Germinal center (tissue), 1 donor: ENCODE measurements at regions not wholly inside any gene's neighbourhood (a gene's known extent, or its start where the extent isn't known, plus 50 kb on each side); places are given as distances from the start of the nearest gene placed in this dataset.
A peak's percentile ranks its signal among the peaks of the same experiment; 100 is the strongest.
"Not testable (repeated sequence)": the region's sequence is repeated elsewhere in the genome, so short reads cannot be mapped to it uniquely, and the experiment has no call there.

Source experiments
- DNase-seq: peaks from one replicate; pipeline ENCODE4 v3.0.0; 2012; ENCODE audit warnings: mixed read lengths, low spot score

- no peak for DNase-seq
Observed at GRCh38 chr4:57234252-57234775, 124.1 kb upstream of the IGFBP7 start.

DNA sequence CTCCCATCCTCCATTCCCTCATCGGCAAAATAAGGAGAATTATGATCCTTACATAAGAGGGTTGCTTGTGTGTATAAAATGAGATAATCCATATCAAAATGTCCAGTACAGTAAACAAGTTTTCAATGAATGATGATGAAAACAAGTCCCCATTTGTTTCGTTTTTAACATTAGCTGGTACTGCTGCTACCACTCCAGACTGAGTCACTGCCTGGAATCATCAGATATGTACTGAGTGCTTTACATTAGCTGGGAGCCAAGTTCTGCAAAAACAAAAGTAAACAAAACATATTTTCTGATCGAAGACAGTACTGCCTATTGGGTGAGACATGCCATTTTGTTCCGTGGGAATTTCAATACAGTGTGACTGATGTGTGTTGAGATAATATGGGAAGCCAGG lies 123.2 kb upstream of the IGFBP7 start:
- DNase-seq = no peak

- DNase-seq = no peak
Observed at GRCh38 chr4:57231781-57232180, 121.6 kb upstream of the IGFBP7 start.

GRCh38 chr4:57220734-57221133 lies 110.5 kb upstream of the IGFBP7 start:
- DNase-seq = no peak

GRCh38 chr4:57220172-57220571 lies 110.0 kb upstream of the IGFBP7 start:
- DNase-seq = no peak

DNA sequence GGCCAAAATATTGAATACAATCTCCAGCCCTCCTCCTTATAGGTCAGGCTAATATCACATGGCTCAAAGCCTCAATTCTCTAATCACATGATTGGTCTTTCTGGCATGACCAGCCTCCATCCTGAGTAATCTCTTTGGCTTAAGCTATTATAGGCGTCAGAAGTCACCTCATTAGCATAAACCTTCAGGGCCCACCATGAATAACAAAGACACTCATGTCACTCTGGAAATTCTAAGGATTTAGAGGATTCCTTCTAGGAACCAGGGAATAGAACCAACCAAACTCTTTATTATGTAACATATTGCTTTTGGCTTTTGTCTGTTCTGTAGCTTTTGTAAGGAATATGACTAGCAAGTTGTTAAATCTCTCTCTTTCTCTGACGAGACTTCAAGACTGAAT lies 109.2 kb upstream of the IGFBP7 start:
- no peak for DNase-seq

DNA sequence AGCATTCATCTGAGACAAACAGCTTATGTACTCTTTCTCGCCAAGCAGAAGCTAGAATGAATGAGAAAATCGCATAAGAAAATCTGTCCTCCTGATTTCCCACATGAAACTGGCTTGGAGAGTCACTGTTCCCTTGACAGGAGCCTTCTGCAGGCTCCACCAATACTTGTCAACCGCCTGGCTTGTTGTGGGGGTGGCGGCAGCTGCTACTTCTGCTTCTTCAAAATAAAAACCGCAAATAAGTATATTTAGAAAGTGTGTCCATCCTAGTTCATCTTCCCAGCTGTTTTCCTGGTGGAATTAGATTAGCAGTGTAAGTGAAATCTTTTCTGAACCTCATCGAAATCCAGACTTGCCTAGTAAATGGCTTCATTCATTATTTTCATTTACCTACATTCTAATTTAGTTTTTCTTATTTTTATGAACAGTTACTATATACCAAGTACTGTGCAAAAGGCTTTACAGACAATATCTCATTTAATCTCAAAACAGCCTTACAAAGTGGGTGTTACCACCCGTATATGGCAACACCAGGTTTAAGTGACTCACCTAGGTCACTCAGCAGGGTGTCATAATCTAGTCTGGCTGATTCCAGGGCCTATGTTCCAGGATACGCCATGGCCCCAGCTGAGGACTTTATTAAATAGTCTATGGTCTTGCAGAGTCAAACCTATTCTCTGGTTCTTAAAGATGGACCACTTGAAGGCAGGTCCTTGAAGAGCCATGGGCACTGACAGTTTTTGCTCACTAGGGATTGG lies 104.6 kb upstream of the IGFBP7 start:
- no peak for DNase-seq

GRCh38 chr4:57211131-57211530 lies 100.9 kb upstream of the IGFBP7 start:
- no peak for DNase-seq

DNA sequence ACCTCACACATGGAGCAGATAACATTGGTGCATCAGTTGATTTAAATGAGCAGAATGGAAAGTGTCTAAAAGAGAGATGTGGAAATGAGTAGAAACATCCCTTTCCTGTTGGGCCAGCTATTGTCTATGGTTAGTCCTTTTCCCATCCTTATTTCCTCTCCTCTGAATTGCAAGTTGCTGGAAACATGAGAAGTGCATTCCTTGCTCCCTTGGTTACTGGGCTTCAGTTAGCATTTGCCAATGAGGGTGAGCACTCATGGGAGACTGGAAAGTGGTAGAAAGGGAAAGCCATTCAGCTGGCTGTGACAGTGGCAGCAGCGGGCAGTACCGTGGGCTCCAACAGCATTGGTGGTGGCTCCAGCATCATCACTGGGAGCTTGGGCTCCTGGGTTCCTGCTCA lies 96.0 kb upstream of the IGFBP7 start:
- no peak for DNase-seq

GRCh38 chr4:57205580-57205979 lies 95.4 kb upstream of the IGFBP7 start:
- no peak for DNase-seq

- DNase-seq = no peak
Observed at GRCh38 chr4:57200799-57201327, 90.7 kb upstream of the IGFBP7 start.

GRCh38 chr4:57199267-57199666 lies 89.1 kb upstream of the IGFBP7 start:
- no peak for DNase-seq

GRCh38 chr4:57195622-57196021 lies 85.4 kb upstream of the IGFBP7 start:
- DNase-seq = no peak

DNA sequence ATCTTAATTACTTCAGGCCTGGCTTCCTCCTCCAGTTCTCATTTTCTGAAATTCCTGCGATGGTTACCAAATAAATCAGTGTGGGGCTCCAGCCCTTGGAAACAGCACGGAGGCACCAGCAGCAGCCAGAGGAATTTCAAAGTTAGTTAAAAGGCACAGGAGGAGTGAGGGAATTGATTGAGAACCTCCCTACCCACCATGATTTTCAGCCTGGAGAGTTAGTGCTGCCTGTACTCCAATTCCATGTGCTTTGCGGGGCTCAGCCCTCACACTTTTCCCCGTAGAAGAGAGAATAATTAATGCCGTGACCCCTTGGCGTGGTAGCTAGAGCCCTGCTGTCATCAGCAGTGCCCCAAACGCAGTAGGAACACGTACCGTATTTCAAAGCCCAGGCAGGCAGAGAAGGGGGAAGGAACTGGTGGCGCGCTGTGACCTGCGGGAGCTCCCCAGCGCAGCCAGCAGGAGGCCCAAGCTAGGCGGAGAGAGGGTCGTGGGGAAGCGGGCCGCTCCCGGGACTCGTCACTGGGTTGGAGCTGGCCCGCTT lies 84.0 kb upstream of the IGFBP7 start:
- no peak for DNase-seq

- no peak for DNase-seq
Observed at GRCh38 chr4:57193209-57193810, 83.1 kb upstream of the IGFBP7 start.

DNA sequence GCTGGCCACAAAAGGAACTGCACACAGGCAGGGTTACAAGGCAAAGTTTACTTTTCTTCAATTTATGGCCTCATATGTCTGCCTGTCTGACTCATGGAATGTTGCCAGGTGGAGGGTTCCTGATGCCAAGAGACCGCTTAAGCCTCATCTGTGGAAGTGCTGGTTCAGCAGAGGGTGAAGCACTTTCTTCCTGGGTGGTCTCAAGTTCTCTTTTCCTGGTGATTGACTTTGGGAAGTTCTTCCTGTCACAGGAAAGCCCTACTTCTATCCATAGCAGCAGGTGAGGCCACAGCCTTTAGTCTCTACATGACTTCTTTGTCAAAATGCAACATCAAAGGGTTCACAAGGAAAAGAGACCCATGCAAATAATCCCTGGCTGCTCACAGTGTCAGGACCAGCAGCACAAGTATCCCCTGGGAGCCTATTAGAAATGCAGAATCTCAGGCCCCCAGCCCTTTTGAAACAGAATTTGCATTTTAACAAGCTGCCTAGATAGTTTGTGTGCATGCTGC lies 81.4 kb upstream of the IGFBP7 start:
- DNase-seq = no peak

DNA sequence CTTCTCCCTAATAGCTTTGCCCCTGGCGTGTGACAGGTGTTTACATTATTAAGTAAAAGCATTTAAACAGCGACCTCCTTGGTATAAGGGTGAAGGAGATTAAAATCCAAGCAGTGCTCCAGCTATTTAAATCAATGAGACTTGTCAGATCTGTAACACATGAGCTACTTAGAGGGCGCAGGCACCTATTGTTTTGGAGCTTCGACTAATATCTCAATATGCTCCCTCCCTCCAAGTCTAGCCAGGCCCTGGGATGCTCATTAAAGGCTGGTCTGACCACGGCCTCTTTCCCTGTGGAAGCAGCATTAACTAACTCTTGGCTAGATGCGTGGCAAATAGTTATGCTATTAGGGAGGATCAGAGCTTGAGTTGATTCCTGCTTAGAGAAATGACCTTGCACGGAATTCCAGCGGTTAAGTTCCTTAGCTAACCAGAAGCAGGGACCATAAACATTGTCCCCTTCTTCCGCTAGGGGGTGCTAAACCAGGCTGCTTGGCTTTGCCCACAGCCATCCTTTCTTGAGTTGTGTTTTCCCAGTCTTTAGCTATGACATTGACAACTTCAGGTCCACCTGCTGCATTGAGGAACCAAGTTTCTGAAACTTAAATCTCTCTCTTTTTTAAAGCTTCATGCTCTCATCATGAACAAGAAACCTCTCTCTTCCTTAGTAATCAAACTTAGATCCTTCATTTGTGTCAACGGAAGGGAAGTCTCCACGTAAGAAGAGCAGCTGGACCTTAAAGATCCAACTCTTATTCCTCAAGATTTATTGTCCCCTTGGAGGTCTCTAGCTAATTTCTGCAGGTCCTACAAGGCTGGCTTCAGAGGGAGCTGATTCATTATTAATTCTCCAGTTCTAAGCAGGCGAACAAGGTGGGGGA lies 80.7 kb upstream of the IGFBP7 start:
- peak; percentile 24 for DNase-seq

DNA sequence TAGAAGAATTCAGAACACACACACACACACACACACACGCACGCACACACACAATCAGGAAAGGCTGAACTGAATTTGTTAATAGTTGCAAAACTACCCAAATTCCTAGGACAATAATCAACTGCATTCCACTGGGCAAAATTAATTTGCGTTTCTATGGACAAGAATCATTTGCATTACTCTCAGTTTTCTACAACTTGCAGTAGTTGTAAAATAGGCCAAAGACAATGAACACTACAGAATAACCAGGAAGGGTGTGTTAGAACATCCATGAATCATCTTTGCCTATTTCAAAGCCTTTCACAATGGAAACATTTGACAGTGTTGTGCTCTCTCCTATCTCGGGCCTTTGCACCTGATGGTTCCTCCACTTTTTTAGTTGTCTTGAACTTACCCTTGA lies 77.1 kb upstream of the IGFBP7 start:
- DNase-seq = no peak

- DNase-seq = no peak
Observed at GRCh38 chr4:57184378-57185029, 74.3 kb upstream of the IGFBP7 start.

- DNase-seq = no peak
Observed at GRCh38 chr4:57182132-57182874, 72.1 kb upstream of the IGFBP7 start.

GRCh38 chr4:57173136-57173535 lies 63.0 kb upstream of the IGFBP7 start:
- DNase-seq = not testable (repeated sequence)
